ENCODE measurements at regions not wholly inside any gene's neighbourhood (a gene's known extent, or its start where the extent isn't known, plus 50 kb on each side); places are given as distances from the start of the nearest gene placed in this dataset.
"Not testable (repeated sequence)": the region's sequence is repeated elsewhere in the genome, so short reads cannot be mapped to it uniquely, and the experiment has no call there.

- intact Hi-C loops (cut with micrococcal nuclease; ENCODE audit: unreplicated experiment), result no loop called here
- Histone ChIP-seq H3K4me1 (ENCODE audit: insufficient read depth, low read length, poor library complexity, severe bottlenecking) (no peaks in the 10 kb centered on the region), H4K20me1 (ENCODE audit: insufficient read depth, low read length) (no peaks in the 10 kb centered on the region), H3K9me2 (ENCODE audit: insufficient read depth, low read length) (no peaks in the 10 kb centered on the region), H2AFZ (ENCODE audit: low read length) (no peak overlapping the region), H3K36me3 (ENCODE audit: insufficient read depth, low read length) (no peaks in the 10 kb centered on the region), H3K79me2 (ENCODE audit: insufficient read depth, low read depth, low read length) (no peaks in the 10 kb centered on the region), H3K4me2 (ENCODE audit: low read length) (no peak overlapping the region), H3K9me3 (ENCODE audit: low read length) (no peaks in the 10 kb centered on the region), H3K27ac (ENCODE audit: low read depth, low read length, poor library complexity, severe bottlenecking) (no peak overlapping the region), H3K4me3 (ENCODE audit: low read depth, low read length, poor library complexity, severe bottlenecking) (no peak overlapping the region)
- BruUV-seq (replicated peaks), result no TSS peak
- DNase-seq (ENCODE audit: low spot score), result no peak
- POLR2A ChIA-PET, result no interaction called here
- CTCF ChIA-PET (ENCODE audit: unreplicated experiment), result no interaction called here
- TF ChIP-seq CTCF (conservative IDR thresholded peaks at IDR 0.05; ENCODE audit: low read length) (no peak), EZH2phosphoT487 (IDR thresholded peaks at IDR 0.05; ENCODE audit: borderline replicate concordance, low read depth, low read length) (no peak)
Observed at GRCh38 chrX:67437821-67438220, 106.0 kb upstream of the AR start.

- H3K79me2 ChIP-seq (ENCODE audit: insufficient read depth, low read depth, low read length); H3K36me3 ChIP-seq (ENCODE audit: insufficient read depth, low read length); H3K4me2 ChIP-seq (ENCODE audit: low read length); POLR2A ChIA-PET; CTCF ChIA-PET (ENCODE audit: unreplicated experiment); H3K9me3 ChIP-seq (ENCODE audit: low read length); H2AFZ ChIP-seq (ENCODE audit: low read length); H4K20me1 ChIP-seq (ENCODE audit: insufficient read depth, low read length); H3K4me3 ChIP-seq (ENCODE audit: low read depth, low read length, poor library complexity, severe bottlenecking); intact Hi-C loops (cut with micrococcal nuclease; ENCODE audit: unreplicated experiment); H3K27ac ChIP-seq (ENCODE audit: low read depth, low read length, poor library complexity, severe bottlenecking); DNase-seq (ENCODE audit: low spot score); H3K9me2 ChIP-seq (ENCODE audit: insufficient read depth, low read length); BruUV-seq (replicated peaks); H3K4me1 ChIP-seq (ENCODE audit: insufficient read depth, low read length, poor library complexity, severe bottlenecking): not testable (repeated sequence)
Observed at GRCh38 chrX:67475259-67475658, 68.6 kb upstream of the AR start.

- Histone ChIP-seq H3K4me3 (ENCODE audit: low read depth, low read length, poor library complexity, severe bottlenecking) (no peak overlapping the region), H3K9me3 (ENCODE audit: low read length) (no peaks in the 10 kb centered on the region), H3K9me2 (ENCODE audit: insufficient read depth, low read length) (no peaks in the 10 kb centered on the region), H3K27ac (ENCODE audit: low read depth, low read length, poor library complexity, severe bottlenecking) (no peak overlapping the region), H3K79me2 (ENCODE audit: insufficient read depth, low read depth, low read length) (no peaks in the 10 kb centered on the region), H3K36me3 (ENCODE audit: insufficient read depth, low read length) (no peaks in the 10 kb centered on the region), H3K4me1 (ENCODE audit: insufficient read depth, low read length, poor library complexity, severe bottlenecking) (no peaks in the 10 kb centered on the region), H4K20me1 (ENCODE audit: insufficient read depth, low read length) (no peaks in the 10 kb centered on the region), H2AFZ (ENCODE audit: low read length) (no peak overlapping the region), H3K4me2 (ENCODE audit: low read length) (no peak overlapping the region)
- BruUV-seq (replicated peaks), result no TSS peak
- intact Hi-C loops (cut with micrococcal nuclease; ENCODE audit: unreplicated experiment), result no loop called here
- no peak for TF ChIP-seq EZH2phosphoT487 (IDR thresholded peaks at IDR 0.05; ENCODE audit: borderline replicate concordance, low read depth, low read length)
- no peak for TF ChIP-seq CTCF (conservative IDR thresholded peaks at IDR 0.05; ENCODE audit: low read length)
- ChIA-PET CTCF (ENCODE audit: unreplicated experiment) (no interaction called here), POLR2A (no interaction called here)
- DNase-seq (ENCODE audit: low spot score), result no peak
Observed at GRCh38 chrX:67480789-67481188, 63.0 kb upstream of the AR start.

Data from OCI-LY7 (cell line).